K562 (cell line): ENCODE measurements at regions not wholly inside any gene's neighbourhood (a gene's known extent, or its start where the extent isn't known, plus 50 kb on each side); places are given as distances from the start of the nearest gene placed in this dataset.

ENCODE experiments used
- ETV6 ChIP-seq, 3 experiments: fragments of 150-350 bp in 1 of 3; sonication (generic) in 1 of 3; formaldehyde crosslinking in 1 of 3; IDR thresholded peaks; 2 replicates each; pipeline versions ENCODE4 v1.6.1 to v1.8.0; 2014 to 2022; ENCODE audit warnings: borderline replicate concordance in 2 of 3, low read depth in 2 of 3, antibody characterized with exemption in 1 of 3, low read length in 1 of 3, mild to moderate bottlenecking in 1 of 3, missing genetic modification reagents in 1 of 3
- FOSL1 ChIP-seq: fragments of 200-800 bp; sonication (Bioruptor generic); conservative IDR thresholded peaks from 2 replicates; pipeline ENCODE4 v1.6.1; 2016; ENCODE audit warnings: missing genetic modification characterization, missing compliant biosample characterization
- FOXA1 ChIP-seq: fragments of 450-650 bp; IDR thresholded peaks from 2 replicates; pipeline ENCODE4 v1.6.1; 2016; ENCODE audit warnings: mild to moderate bottlenecking, borderline replicate concordance
- ILK ChIP-seq: fragments of 450-650 bp; IDR thresholded peaks from 2 replicates; pipeline ENCODE4 v1.6.1; 2016; ENCODE audit warnings: missing genetic modification characterization, low read depth, mild to moderate bottlenecking, missing compliant biosample characterization, moderate library complexity, borderline replicate concordance
- KLF6 ChIP-seq: fragments of 250-450 bp; sonication (Bioruptor Pico); IDR thresholded peaks from 2 replicates; pipeline ENCODE4 v1.4.0; 2020; ENCODE audit warnings: mild to moderate bottlenecking, moderate library complexity, borderline replicate concordance
- MAFF ChIP-seq: IDR thresholded peaks from 2 replicates; pipeline ENCODE4 v1.6.1; 2012; ENCODE audit warnings: low read length, improper control_type of control experiment
- MCM2 ChIP-seq: fragments of 450-650 bp; IDR thresholded peaks from 2 replicates; pipeline ENCODE4 v1.6.1; 2017; ENCODE audit warnings: low read depth, mild to moderate bottlenecking
- NFE2L1 ChIP-seq: fragments of 450-650 bp; IDR thresholded peaks from 2 replicates; pipeline ENCODE4 v1.6.1; 2016; ENCODE audit warnings: missing genetic modification characterization, low read depth, mild to moderate bottlenecking, missing compliant biosample characterization, moderate library complexity, borderline replicate concordance
- NUFIP1 ChIP-seq: fragments of 450-650 bp; IDR thresholded peaks from 2 replicates; pipeline ENCODE4 v1.6.1; 2018; ENCODE audit not compliant: partially characterized antibody
- POLR2A ChIP-seq: fragments of 450-650 bp; conservative IDR thresholded peaks from 2 replicates; pipeline ENCODE4 v1.6.1; 2016
- SNRNP70 ChIP-seq: fragments of 200-400 bp; formaldehyde crosslinking; optimal IDR thresholded peaks from 2 replicates; pipeline ENCODE3; 2017; ENCODE audit warnings: low read depth, low read length
- ZNF347 ChIP-seq: fragments of 450-650 bp; formaldehyde crosslinking; IDR thresholded peaks from 2 replicates; pipeline ENCODE4 v1.4.0; 2020; ENCODE audit warnings: low read depth, mild to moderate bottlenecking, moderate library complexity
- ZNF436 ChIP-seq: fragments of 250-450, 450-650 bp; sonication (Bioruptor Pico); formaldehyde crosslinking; IDR thresholded peaks from 2 replicates; pipeline ENCODE4 v1.7.0; 2020; ENCODE audit warnings: mild to moderate bottlenecking
- TF ChIP-seq, protein P1 (sequence below), 2 experiments: fragments of 450-650 bp in 1 of 2; sonication (generic) in 1 of 2; formaldehyde crosslinking in 1 of 2; IDR thresholded peaks in 1 of 2; conservative IDR thresholded peaks in 1 of 2; 2 replicates each; pipeline versions ENCODE4 v1.6.1 to v1.8.1; 2016 to 2023; ENCODE audit warnings: mild to moderate bottlenecking in 2 of 2, moderate library complexity in 2 of 2, inconsistent platforms in 1 of 2, missing genetic modification reagents in 1 of 2

DNA sequence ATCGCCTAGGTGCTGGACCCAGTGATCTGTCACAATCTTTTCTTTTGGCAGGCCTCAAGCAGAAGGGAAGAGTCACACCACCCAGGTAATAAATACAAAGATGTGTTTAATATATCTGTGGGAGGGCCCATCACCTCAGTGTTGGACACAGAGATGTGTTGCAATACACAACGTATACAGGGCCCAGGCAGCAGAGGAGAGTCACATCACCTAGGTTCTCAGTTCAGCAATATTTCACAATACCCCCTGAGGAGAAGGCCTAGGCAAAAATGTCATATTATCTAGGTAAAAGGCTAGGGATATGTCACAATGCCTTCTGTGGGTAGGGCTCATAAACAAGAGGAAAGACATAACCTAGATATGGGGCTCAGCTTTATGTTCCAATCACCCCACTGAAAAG is 53.5 kb upstream of the ZNF728 start:
- TF ChIP-seq ILK (tag) (no peak), KLF6 (no peak), MAFF (no peak), FOXA1 (no peak), MCM2 (no peak), ZNF347 (CRISPR knock-in tag) (no peak), NUFIP1 (no peak), NFE2L1 (no peak), ETV6 (IDR thresholded peaks at IDR 0.05; ENCODE audit: borderline replicate concordance in 1 of 2, low read depth in 2 of 2, low read length in 1 of 2) (no peak), ETV6 (CRISPR knock-in tag; IDR thresholded peaks at IDR 0.05; ENCODE audit: borderline replicate concordance) (no peak), POLR2A (no peak), SNRNP70 (no peak), FOSL1 (tag) (no peak), ZNF436 (no peak)
- TF ChIP-seq, protein P1, sequence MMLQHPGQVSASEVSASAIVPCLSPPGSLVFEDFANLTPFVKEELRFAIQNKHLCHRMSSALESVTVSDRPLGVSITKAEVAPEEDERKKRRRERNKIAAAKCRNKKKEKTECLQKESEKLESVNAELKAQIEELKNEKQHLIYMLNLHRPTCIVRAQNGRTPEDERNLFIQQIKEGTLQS (IDR thresholded peaks at IDR 0.05): no peak
- TF ChIP-seq, protein P1 (CRISPR knock-in tag; conservative IDR thresholded peaks at IDR 0.05): no peak
